Myocyte (in vitro differentiated cells): ENCODE measurements at regions not wholly inside any gene's neighbourhood (a gene's known extent, or its start where the extent isn't known, plus 50 kb on each side); places are given as distances from the start of the nearest gene placed in this dataset.
"Not testable (repeated sequence)": the region's sequence is repeated elsewhere in the genome, so short reads cannot be mapped to it uniquely, and the experiment has no call there.

Experiments used
- DNase-seq: peaks from one replicate; pipeline ENCODE4 v3.0.0-alpha.2; 2012; ENCODE audit warnings: low read depth

DNA sequence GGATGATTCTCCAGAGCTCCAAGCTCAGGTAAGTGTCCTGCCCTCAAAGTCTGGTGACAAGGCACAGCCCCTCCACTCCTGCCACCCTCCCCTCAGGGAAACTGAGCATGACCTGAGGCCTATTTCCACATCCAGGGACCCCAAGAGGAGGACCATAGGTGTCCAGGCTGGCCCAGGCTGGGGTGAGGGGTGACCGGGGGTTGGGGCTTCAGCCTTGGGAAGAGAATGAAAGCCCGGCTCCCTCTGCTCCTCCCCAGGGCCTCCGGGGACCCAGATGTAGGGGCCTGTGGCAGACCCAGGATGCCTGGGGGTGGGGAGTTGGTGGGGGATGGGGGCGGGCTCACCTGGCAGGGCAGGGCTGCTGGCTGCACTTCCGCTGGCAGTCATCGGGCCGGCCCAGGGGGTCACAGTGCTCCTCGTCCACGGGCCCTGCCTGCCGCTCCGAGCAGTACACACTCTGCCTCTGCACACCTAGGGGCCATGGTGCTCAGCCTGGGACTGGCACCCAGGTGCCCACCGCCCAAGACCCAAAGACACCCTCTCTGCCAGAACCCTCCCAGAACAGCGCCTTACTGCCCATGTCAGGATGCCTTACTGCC is 116.5 kb upstream of the AKAP13 start:
- not testable (repeated sequence) for DNase-seq

DNA sequence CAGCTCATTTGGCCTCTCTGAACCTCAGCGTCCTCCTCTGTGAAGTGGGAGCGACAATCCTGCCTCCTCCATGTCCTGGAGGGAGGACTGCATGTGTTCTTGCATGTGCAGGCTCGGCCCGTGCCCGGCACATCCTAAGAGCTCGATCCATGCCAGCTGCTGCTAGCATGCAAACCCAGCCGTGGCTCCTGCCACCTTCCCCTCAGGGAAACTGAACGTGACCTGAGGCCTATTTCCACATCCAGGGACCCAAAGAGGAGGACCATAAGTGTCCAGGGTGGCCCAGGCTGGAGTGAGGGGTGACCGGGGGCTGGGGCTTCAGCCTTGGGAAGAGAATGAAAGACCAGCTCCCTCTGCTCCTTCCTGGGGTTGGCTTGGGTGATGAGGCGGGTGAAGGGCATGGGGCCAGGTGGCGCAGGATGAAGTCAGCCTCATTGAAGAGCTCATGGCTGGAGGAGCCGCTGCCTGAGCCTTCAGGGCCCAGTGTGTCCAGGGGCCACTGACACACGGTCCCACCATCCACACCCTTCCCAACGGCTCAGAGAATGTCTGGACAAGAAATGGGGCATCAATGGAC is 115.7 kb upstream of the AKAP13 start:
- not testable (repeated sequence) for DNase-seq

DNA sequence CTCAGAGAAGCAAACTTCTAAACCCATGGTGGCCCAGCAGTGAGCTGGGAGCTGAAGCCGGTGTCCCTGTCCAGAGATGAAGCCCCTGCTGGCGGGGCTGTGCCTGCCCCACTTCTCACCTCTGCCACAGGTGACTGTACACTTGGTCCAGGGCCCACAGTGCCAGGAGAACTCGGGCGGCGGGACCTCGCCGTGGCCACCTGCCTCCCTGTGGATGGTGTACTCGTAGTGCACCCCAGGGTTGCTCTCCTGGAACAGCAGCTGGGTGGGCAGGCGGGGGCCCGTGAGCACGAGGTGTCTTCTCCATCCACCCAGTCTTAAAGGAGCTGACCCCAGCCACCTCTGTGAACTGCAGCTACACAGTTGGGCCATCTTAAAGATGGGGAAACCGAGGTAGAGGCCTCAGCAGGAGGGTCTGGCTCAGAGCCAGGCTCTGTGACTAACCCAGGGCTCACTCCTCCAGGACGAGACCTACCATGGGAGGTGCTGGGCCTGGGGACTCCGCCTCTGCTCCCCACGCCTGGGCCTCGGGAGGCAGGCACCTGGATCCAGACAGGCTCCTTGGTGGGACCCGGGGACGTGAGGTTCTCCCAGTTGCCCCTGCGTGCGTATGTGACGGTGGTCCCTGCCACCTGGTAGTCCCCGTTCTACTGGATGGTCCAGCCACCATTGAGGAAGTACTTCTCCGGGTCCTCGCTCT is 113.1 kb upstream of the AKAP13 start:
- DNase-seq, result not testable (repeated sequence)

DNA sequence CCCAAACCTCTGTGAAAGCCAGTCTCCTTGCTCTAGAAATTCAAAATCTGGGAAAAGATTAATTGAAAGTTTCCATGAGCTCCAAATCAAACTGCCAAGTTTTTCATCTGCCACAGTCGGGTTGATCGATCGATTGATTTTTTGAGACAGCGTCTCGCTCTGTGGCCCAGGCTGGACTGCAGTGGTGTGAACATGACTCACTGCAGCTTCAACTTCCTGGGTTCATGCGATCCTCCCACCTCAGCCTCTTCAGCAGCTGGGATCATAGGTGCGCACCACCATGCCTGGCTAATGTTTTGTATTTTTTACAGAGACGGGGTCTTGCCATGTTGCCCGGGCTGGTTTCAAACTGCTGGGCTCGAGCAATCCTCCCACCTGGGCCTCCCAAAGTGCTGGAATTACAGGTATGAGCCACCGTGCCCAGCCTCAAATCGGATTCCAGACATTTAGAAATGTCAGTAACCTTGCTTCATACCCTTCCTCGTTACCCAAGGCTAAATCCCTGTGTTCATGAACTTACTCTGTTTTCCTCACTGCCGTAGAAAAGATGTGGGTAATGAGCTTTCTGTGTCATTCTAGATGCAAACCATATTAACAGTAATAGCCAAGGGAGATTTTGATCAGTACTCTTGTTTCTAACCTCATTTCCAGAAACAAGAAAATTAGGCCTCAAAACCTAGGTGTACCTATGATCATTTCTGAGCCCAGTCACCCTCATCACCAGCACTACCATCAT is 105.9 kb upstream of the AKAP13 start:
- DNase-seq, result no peak

DNA sequence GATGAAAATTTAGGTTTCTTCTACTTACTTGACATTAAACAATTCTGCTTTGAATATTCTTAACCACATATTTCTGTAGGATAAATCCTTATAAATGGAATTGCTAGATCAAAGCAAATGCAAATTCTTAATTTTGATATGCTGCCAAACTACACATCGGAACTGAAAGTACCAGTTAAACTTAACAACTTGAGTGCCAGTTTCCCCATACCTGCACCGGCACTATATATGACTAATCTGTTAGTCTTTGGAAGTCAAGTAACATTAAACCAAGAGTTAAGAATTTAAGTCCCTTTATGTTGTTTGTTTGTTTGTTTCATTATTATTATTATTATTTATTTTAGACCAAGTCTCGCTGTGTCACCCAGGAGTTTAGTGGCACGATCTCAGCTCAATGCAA is 103.9 kb upstream of the AKAP13 start:
- DNase-seq, result no peak

DNA sequence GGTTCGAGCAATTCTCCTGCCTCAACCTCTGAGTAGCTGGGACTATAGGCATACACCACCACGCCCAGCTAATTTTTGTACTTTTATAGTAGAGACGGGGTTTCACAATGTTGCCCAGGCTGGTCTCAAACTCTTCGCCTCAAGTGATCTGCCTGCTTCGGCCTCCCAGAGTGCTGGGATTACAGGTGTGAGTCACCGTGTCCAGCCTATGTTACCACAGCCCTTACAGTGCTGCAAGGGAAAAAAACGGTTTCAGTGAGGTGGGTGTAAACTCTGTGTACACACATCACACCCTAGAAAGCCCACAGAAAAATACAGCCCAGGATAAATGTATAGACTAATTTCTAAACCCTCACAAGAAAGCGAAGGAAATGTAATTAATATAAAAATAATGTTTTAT is 103.5 kb upstream of the AKAP13 start:
- no peak for DNase-seq

DNA sequence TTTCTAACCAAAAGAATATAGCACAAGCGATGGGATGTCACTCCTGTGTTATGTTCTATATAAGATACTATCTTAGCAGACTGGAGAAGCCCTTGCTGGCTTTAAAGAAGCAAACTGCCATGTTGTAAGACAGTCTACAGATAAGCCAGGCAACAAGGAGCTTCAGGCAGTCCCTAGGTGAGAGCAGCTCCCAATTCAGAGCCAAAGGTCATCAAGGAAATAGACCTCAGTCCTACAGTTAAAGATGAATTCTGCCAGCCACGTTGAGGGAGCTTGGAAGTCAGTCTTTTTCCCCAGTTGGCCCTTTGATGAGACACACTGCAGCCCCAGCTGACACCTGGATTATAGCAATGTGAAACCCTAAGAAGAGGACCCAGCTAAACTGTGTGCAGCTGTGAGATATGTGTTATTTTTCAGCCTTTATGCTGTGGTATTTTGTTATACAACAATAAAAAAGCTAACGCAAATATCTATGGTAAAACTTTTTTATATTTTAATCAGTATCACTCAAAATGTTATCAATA is 102.5 kb upstream of the AKAP13 start:
- DNase-seq, result no peak

DNA sequence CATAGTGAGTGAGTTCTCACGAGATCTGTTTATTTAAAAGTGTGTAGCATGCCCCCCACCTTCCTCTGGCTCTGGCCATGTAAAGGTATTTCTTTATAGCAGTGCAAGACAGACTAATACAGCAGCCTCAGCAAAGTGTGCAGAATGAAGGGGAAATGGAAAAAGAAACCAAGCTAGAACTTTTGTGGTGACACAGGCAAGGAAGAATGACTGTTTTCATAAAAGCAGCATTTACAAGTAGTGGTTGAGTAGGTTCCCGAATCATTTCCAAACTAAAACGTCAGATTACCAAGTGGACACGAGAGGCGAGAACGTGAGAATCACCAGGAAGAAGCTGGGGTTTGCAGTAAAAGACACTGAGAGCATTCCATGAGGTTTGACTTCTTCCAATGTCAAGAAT is 100.2 kb upstream of the AKAP13 start:
- no peak for DNase-seq

DNA sequence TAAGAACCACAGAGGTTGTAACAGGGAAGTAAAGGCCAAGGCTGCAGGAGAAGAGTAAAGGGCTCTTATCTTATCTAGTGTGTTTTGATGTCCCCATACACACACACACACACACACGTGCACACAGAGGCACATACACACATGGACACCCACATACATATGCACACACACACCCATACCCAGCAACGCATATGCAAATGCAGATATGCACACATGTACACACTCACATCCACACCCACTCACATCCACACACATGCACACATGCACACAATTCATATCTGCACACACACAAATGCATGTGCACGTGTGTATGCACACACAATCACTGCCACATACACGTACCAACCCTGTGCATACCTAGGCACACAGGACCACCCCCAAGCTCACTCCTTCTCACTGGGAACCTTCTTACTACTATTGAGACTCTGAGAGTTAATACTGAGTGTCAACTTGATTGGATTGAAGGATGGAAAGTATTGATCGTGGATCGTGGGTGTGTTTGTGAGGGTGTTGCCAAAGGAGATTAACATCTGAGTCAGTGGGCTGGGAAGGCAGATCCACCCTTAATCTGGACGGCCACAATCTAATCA is 99.0 kb upstream of the AKAP13 start:
- DNase-seq, result no peak

DNA sequence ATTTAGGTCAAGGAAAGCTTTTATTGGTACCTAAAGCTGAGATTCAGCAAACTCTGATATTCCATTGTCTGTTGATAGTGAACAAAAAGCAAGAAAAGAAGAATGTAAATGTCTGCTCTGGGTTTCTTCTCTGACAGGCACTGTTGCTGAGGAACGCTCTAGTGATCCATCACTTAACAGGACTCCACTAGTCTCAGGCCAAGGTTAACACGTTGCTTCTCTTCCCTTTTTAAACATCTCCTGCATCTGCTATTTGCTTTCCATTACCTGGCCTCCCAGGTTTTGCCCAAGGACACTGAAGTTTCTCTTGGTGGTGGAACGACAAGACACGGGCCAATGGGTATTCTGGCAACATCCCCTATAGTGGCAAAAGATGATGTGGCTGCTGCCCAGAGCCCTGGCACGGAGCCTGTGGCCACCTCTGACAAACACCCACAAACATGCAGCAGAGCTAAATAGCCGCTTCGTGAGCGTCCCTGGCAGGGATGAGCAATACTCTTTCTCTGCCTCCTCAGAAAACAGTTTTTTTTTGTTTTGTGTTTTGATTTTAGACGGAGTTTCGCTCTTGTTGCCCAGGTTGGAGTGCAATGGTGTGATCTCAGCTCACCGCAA is 97.8 kb upstream of the AKAP13 start:
- peak; percentile 78 for DNase-seq

DNA sequence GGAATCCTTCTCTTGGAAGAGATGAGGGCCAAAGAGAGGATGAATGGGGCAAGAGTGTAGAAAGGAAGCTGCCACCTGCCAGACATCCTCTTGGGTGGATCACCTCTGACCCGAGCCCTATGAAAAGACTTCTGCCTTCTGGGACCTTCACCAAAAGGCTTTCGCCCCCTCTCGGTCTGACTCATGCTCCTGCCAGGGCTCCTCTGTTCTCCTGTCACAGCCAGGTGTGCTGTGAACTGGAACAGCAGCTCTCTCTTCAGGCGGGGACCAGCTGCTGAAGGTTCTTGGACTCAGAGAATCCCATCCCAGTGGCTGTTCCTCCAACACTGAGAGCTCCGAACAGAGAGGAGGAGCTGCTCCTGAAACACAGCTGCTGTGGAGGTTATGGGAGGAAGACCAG is 96.6 kb upstream of the AKAP13 start:
- not testable (repeated sequence) for DNase-seq

DNA sequence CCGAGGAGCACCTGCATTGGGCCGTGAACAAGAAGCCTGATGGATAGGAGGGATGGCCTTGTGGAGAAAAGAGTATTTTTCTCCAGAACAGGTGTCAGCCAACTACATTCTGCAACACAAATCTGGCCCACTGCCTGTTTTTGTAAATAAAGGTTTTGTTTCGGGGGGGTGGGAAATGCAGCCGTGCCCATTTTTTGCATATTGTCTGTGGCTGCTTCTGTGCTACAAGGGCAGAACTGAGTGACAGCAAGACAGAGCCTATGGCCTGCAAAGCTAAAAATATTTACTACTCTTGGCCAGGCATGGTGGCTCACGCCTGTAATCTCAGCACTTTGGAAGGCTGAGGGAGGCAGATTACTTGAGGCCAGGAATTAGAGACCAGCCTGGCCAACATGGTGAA is 95.9 kb upstream of the AKAP13 start:
- no peak for DNase-seq

DNA sequence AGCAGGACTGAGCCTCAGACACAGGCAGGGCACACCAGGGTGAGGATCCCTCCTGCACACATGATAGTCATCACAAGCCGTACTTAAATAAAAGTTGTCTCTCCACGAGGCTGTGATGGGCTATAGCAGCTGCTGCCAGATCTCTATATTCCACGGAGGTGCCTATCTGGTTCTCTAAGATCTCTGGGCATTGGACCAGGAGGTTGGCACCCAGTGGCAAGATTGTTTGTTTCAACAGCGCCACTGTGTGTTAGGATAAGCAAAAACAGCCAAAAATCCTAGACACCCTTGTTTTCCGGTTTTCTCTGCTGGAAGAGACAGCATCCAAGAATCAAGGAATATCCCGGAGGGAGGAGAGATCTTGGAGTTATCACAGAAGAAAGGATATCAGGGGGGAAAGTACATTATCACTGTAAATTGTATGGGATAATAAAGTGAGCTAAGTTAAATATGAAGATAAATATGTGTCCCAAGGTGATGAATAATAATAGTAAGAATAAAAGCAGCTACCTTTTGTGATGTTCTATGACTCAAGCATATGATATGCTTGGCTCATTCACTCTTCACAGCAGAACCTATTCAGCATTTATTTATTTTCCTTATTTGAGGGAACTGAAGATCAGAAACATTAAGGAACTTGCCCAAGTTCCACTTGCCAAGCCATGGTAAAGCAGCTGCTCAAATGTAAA is 90.6 kb upstream of the AKAP13 start:
- DNase-seq, result peak; percentile 91

DNA sequence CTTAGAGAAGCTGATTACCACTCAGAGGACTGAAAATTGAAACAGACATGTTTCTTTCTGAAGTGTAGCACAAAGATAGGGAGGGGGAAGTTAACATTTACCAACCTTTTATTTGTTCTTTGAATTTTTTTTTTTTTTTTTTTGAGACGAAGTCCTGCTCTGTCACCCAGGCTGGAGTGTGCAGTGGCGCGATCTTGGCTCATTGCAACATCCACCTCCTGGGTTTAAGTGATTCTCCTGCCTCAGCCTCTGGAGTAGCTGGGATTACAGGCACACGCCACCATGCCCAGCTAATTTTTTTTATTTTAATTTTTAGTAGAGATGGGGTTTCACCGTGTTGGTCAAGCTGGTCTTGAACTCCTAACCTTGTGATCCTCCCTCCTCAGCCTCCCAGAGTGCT is 87.8 kb upstream of the AKAP13 start:
- DNase-seq, result not testable (repeated sequence)

DNA sequence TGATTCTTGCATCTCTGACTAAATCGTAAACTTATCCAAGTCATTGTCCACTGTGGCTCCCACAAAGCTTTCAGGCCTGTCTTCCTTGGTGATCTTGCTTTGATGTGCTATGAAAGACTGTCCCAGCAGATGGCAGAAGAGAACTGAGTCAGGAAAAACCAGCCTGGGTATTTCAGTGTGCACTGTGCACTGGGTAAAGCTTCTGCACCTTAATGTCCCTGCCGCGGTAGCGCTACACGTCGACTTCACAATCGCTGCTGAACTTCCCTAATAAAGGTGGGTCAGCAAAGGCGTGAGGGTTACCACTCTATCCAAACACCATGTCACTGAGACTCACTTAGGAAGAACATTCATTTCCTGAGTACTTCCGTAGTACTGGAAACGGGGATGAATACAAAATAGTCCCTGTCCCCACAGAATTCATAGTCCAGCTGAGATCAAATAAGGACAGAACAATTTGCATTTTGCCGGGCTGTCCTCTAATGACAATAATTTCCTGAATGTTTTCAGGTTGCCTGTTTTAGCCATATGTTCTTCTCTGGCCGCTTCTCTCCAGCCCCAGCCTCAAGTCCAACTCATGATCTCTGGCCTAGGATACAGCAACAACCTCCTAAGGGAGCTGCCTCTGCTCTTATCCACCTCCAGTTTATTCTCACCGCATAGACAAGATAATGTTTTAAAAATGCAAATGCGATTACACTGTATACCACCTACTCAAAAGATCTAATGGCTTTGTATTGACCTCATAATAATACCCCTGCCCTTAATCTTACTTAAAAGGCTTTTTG is 83.6 kb upstream of the AKAP13 start:
- peak; percentile 85 for DNase-seq

DNA sequence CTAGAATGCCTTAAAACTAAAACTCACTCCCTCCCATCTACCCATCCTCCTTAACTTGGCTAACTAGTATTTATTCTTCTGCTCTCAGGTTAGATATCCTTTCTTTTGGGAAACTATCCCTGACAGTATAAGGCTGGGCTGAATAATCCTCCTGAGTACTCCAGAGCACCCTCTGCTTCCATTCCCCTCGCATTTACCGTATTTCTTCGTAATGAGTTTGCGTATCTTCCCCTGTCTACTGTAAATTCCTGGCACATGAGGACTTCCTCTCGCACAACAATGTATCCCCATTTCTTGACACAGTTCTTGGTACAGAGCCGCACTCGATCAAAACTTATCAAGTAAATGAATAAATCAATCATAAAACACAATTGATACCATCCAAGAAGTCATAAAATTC is 82.9 kb upstream of the AKAP13 start:
- no peak for DNase-seq

DNA sequence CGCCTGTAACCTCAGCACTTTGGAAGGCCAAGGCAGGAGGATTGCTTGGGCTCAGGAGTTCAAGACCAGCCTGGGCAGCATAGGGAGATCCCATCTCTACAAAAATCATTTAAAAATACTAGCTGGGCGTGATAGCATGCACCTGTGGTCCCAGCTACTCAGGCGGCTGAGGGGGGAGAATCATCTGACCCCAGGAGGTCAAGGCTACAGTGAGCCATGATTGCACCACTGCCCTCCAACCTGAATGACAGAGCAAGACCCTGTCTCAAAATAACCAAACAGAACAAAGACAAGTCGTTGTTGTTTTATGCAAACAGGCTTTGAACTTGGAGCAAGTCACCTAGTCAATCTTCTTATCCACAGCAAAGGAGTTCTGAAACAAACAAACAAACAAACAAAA is 82.0 kb upstream of the AKAP13 start:
- no peak for DNase-seq

DNA sequence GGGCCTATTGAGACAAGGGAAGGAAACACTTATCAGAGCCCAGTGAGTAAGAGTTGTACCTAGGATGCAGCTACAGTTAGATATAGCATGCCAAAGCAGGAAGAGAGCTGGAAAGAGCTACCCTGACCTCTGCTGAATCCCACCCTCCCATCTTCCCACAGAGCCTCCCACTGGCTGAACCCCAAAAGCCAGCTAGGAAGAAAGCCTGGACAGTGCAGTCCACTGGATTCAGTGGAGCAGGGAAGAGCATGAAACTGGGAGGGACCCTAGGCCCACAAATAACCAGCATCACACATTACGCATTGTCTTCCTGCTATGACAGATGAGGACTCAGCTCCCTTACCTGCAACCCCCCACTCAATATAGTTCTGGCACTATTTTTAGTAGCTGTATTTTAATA is 81.5 kb upstream of the AKAP13 start:
- DNase-seq, result no peak

DNA sequence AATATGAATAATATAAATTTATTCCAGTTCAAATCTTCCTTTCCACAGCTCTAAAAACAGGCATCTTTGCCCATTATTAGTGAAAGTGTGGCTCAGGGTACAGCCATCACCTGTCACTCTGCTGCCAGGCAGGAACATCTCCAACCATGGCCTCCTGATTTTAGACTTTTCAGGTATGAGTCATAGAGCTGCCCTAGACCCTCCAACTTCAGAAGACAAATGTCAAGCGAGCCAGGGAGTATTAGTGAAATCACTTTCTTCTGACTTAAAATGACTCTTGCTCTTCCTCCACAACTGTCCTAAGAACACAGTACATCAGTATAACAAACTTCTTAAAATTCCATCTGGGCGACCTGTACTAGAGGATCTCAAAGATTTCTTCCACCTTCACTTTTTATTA is 78.1 kb upstream of the AKAP13 start:
- DNase-seq, result no peak

DNA sequence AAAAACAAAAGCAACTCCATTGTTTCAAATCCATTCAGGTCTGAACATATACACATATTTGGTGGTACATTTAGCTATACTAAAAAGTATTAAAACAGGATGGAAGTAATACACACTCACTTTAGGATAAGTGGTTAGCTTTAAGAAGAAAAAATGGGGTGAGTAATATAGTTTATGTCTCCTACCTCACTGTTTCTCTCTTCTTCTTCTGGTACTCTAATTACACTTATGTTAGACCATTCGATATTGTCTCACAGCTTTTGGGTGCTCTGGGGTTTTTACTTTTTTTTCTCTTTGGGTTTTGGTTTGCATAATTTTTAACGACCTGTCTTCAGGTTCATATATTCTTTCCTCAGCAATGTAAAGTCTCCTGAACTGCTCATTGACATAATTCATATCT is 75.4 kb upstream of the AKAP13 start:
- DNase-seq, result no peak
